K562 (cell line): ENCODE measurements at regions not wholly inside any gene's neighbourhood (a gene's known extent, or its start where the extent isn't known, plus 50 kb on each side); places are given as distances from the start of the nearest gene placed in this dataset.

Experiments
- ATAC-seq: fragments of 200-7000 bp; cut with Tn5 transposase; 3 replicates; pipeline ENCODE4 v1.9.1; 2020; ENCODE audit warnings: moderate library complexity
- BruUV-seq: library from RNA; stranded (reverse); fragments of 400-500 nt; replicated peaks from 2 replicates; lab custom pipeline; 2021; lab: Mats Ljungman, UMichigan
- CTCF ChIA-PET: fragments of 300-600 bp; formaldehyde crosslinking; extraction: SDS; loops from one replicate; lab custom pipeline; 2021; ENCODE audit warnings: low intra/inter-chr PET ratio; lab: Yijun Ruan, JAX
- POLR2A ChIA-PET: fragments of 300-600, 350-650 bp; sonication (Branson Sonifier 250); formaldehyde crosslinking; extraction: SDS; loops from one replicate; lab custom pipeline; 2021; ENCODE audit warnings: antibody characterized with exemption, inconsistent platforms; lab: Yijun Ruan, JAX
- DNase-seq, 4 experiments: peaks; one replicate each; pipeline versions ENCODE4 v3.0.0 to v3.0.0-alpha.2; 2011 to 2018; ENCODE audit warnings: low spot score in 3 of 4, mixed read lengths in 3 of 4; ENCODE audit errors: extremely low read depth in 1 of 4
- FAIRE-seq: peaks from 2 replicates; lab custom pipeline; 2011; peaks lifted over from hg19 to GRCh38; lab: Jason Lieb, UNC
- H2AFZ ChIP-seq: 2 replicates; pipeline ENCODE4 v1.6.0; 2011; ENCODE audit warnings: low read depth, low read length, control low read depth, inconsistent platforms
- H3K27ac ChIP-seq: fragments of 200-600 bp; 3 replicates; pipeline ENCODE4 v1.8.0; 2011; ENCODE audit warnings: low read depth, mild to moderate bottlenecking, control low read depth, inconsistent platforms, low read length, moderate library complexity, mixed read lengths; ENCODE audit errors: extremely low read depth
- H3K27me3 ChIP-seq, 2 experiments: fragments of 300-600 bp in 1 of 2; 2 replicates in 1 of 2; 3 replicates in 1 of 2; pipeline versions ENCODE4 v1.6.0 to v1.8.0; 2011; ENCODE audit warnings: inconsistent platforms in 2 of 2, low read length in 2 of 2, mild to moderate bottlenecking in 1 of 2, mixed read lengths in 1 of 2, moderate library complexity in 1 of 2; ENCODE audit not compliant: control insufficient read depth in 2 of 2, insufficient read depth in 2 of 2
- H3K36me3 ChIP-seq: fragments of 300-600 bp; 3 replicates; pipeline ENCODE4 v1.8.0; 2011; ENCODE audit warnings: mild to moderate bottlenecking, low read length, inconsistent platforms; ENCODE audit not compliant: control insufficient read depth, insufficient read depth
- H3K4me1 ChIP-seq, 2 experiments: fragments of 200-600 bp in 1 of 2; replicated peaks in 1 of 2; 2 replicates in 1 of 2; 3 replicates in 1 of 2; pipeline versions ENCODE4 v1.5.1 to v1.8.0; 2011; ENCODE audit warnings: inconsistent platforms in 2 of 2, low read length in 2 of 2, mild to moderate bottlenecking in 1 of 2, mixed read lengths in 1 of 2, moderate library complexity in 1 of 2; ENCODE audit not compliant: control insufficient read depth in 2 of 2, insufficient read depth in 2 of 2
- H3K4me2 ChIP-seq: 2 replicates; pipeline ENCODE4 v1.6.1; 2011; ENCODE audit warnings: low read length, control low read depth, inconsistent platforms, mixed read lengths; ENCODE audit not compliant: insufficient read depth
- H3K4me3 ChIP-seq: fragments of 200-600 bp; sonication (generic), shearing (Covaris generic); 2 replicates; pipeline ENCODE4 v1.5.1; 2016; ENCODE audit warnings: control low read depth, inconsistent platforms
- H3K79me2 ChIP-seq: fragments of 200-600 bp; 3 replicates; pipeline ENCODE4 v1.8.0; 2011; ENCODE audit warnings: low read length, inconsistent platforms; ENCODE audit not compliant: control insufficient read depth, insufficient read depth
- H3K9ac ChIP-seq, 2 experiments: 2 replicates each; pipeline versions ENCODE4 v1.6.0 to v1.6.1; 2011; ENCODE audit warnings: low read depth in 2 of 2, low read length in 2 of 2, control low read depth in 1 of 2, inconsistent platforms in 1 of 2, mild to moderate bottlenecking in 1 of 2, mixed read lengths in 1 of 2; ENCODE audit not compliant: insufficient read depth in 1 of 2
- H3K9me1 ChIP-seq: one replicate; pipeline ENCODE4 v1.6.0; 2011; ENCODE audit warnings: inconsistent platforms, mild to moderate bottlenecking, low read length, moderate library complexity; ENCODE audit not compliant: control insufficient read depth, insufficient read depth
- H3K9me3 ChIP-seq: replicated peaks from 2 replicates; pipeline ENCODE4 v1.5.1; 2011; ENCODE audit warnings: low read depth, low read length, inconsistent platforms; ENCODE audit not compliant: control insufficient read depth, insufficient read depth
- H4K20me1 ChIP-seq: replicated peaks from 2 replicates; pipeline ENCODE4 v1.6.1; 2011; ENCODE audit warnings: low read length, inconsistent platforms, mixed read lengths; ENCODE audit not compliant: control insufficient read depth, insufficient read depth
- BRD4 ChIP-seq: fragments of 200-600 bp; sonication (generic); IDR thresholded peaks from 2 replicates; pipeline ENCODE4 v1.6.1; 2017; ENCODE audit warnings: inconsistent platforms
- HMBOX1 ChIP-seq: sonication (generic); IDR thresholded peaks from 2 replicates; pipeline ENCODE4 v1.6.1; 2016
- SETDB1 ChIP-seq: IDR thresholded peaks from one replicate; pipeline ENCODE4 v1.6.1; 2012; ENCODE audit warnings: low read length, control low read depth, inconsistent platforms
- TCF7L2 ChIP-seq: fragments of 150-350 bp; IDR thresholded peaks from 2 replicates; pipeline ENCODE4 v1.6.1; 2016; ENCODE audit warnings: low read depth, mild to moderate bottlenecking, low read length, moderate library complexity
- ZBED1 ChIP-seq: IDR thresholded peaks from 2 replicates; pipeline ENCODE4 v1.6.1; 2014
- ZNF143 ChIP-seq: sonication (generic); formaldehyde crosslinking; IDR thresholded peaks from 2 replicates; pipeline ENCODE4 v1.9.0; 2022; ENCODE audit warnings: mild to moderate bottlenecking, missing genetic modification reagents
- ZNF184 ChIP-seq: sonication (generic); formaldehyde crosslinking; IDR thresholded peaks from 2 replicates; pipeline ENCODE4 v1.5.0; 2020; ENCODE audit warnings: missing genetic modification reagents
- whole genome bisulfite sequencing: fragments of 100-300 bp; shearing (Covaris generic); methylation state at CpG from one replicate; pipeline ENCODE4 v1.1.6; 2016; ENCODE audit warnings: low coverage, mixed read lengths; ENCODE audit not compliant: insufficient coverage; ENCODE audit errors: missing lambda C conversion rate; 5-methylcytosine and 5-hydroxymethylcytosine counted together
- in situ Hi-C: fragments of 300-500 bp; cut with MboI; formaldehyde crosslinking; loops from 4 replicates; pipeline ENCODE4 v1.15.0; 2018; ENCODE audit warnings: inconsistent platforms, mixed read lengths
- intact Hi-C: fragments of 100-400 bp; cut with micrococcal nuclease; formaldehyde crosslinking; loops from 2 replicates; pipeline ENCODE4 v1.14.2; 2022
- TF ChIP-seq, protein P1 (sequence below): sonication (generic); formaldehyde crosslinking; IDR thresholded peaks from 2 replicates; pipeline ENCODE4 v1.8.0; 2022; ENCODE audit warnings: missing genetic modification reagents, mild to moderate bottlenecking, borderline replicate concordance
- TF ChIP-seq, protein P2 (sequence below), 2 experiments: fragments of 450-650 bp; IDR thresholded peaks; 2 replicates each; pipeline ENCODE4 v1.6.1; 2016; ENCODE audit warnings: mild to moderate bottlenecking in 2 of 2, borderline replicate concordance in 1 of 2, low read depth in 1 of 2, moderate library complexity in 1 of 2
- TF ChIP-seq, protein P3 (sequence below): fragments of 250-450 bp; sonication (Bioruptor Pico); IDR thresholded peaks from 2 replicates; pipeline ENCODE4 v1.8.0; 2021; ENCODE audit warnings: moderate library complexity, mild to moderate bottlenecking, inconsistent platforms

- ChIA-PET POLR2A (no interaction called here), CTCF (no interaction called here)
- Histone ChIP-seq H2AFZ (no peak overlapping the region), H3K9ac (no peak overlapping the region), H3K4me2 (no peak overlapping the region), H3K4me3 (no peak overlapping the region), H4K20me1 (no peaks in the 10 kb centered on the region), H3K27me3 (no peaks in the 10 kb centered on the region), H3K4me1 (no peaks in the 10 kb centered on the region), H3K9me1 (no peaks in the 10 kb centered on the region), H3K9me3 (no peaks in the 10 kb centered on the region), H3K36me3 (no peaks in the 10 kb centered on the region), H3K79me2 (no peaks in the 10 kb centered on the region), H3K27ac (no peak overlapping the region)
- BruUV-seq, result no TSS peak
- no peak for FAIRE-seq
- intact Hi-C loops (no loop called here), in situ Hi-C loops (no loop called here)
- WGBS, result 0% methylated on average over 3 of the region's 3 CpGs
- no peak for DNase-seq
- ATAC-seq, result no peak
- TF ChIP-seq, protein P1, sequence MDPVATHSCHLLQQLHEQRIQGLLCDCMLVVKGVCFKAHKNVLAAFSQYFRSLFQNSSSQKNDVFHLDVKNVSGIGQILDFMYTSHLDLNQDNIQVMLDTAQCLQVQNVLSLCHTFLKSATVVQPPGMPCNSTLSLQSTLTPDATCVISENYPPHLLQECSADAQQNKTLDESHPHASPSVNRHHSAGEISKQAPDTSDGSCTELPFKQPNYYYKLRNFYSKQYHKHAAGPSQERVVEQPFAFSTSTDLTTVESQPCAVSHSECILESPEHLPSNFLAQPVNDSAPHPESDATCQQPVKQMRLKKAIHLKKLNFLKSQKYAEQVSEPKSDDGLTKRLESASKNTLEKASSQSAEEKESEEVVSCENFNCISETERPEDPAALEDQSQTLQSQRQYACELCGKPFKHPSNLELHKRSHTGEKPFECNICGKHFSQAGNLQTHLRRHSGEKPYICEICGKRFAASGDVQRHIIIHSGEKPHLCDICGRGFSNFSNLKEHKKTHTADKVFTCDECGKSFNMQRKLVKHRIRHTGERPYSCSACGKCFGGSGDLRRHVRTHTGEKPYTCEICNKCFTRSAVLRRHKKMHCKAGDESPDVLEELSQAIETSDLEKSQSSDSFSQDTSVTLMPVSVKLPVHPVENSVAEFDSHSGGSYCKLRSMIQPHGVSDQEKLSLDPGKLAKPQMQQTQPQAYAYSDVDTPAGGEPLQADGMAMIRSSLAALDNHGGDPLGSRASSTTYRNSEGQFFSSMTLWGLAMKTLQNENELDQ (CRISPR knock-in tag), result no peak
- TF ChIP-seq BRD4 (no peak), ZNF184 (CRISPR knock-in tag) (no peak), ZNF143 (CRISPR knock-in tag) (no peak), SETDB1 (no peak), HMBOX1 (no peak), ZBED1 (no peak), TCF7L2 (no peak)
- TF ChIP-seq, protein P2, sequence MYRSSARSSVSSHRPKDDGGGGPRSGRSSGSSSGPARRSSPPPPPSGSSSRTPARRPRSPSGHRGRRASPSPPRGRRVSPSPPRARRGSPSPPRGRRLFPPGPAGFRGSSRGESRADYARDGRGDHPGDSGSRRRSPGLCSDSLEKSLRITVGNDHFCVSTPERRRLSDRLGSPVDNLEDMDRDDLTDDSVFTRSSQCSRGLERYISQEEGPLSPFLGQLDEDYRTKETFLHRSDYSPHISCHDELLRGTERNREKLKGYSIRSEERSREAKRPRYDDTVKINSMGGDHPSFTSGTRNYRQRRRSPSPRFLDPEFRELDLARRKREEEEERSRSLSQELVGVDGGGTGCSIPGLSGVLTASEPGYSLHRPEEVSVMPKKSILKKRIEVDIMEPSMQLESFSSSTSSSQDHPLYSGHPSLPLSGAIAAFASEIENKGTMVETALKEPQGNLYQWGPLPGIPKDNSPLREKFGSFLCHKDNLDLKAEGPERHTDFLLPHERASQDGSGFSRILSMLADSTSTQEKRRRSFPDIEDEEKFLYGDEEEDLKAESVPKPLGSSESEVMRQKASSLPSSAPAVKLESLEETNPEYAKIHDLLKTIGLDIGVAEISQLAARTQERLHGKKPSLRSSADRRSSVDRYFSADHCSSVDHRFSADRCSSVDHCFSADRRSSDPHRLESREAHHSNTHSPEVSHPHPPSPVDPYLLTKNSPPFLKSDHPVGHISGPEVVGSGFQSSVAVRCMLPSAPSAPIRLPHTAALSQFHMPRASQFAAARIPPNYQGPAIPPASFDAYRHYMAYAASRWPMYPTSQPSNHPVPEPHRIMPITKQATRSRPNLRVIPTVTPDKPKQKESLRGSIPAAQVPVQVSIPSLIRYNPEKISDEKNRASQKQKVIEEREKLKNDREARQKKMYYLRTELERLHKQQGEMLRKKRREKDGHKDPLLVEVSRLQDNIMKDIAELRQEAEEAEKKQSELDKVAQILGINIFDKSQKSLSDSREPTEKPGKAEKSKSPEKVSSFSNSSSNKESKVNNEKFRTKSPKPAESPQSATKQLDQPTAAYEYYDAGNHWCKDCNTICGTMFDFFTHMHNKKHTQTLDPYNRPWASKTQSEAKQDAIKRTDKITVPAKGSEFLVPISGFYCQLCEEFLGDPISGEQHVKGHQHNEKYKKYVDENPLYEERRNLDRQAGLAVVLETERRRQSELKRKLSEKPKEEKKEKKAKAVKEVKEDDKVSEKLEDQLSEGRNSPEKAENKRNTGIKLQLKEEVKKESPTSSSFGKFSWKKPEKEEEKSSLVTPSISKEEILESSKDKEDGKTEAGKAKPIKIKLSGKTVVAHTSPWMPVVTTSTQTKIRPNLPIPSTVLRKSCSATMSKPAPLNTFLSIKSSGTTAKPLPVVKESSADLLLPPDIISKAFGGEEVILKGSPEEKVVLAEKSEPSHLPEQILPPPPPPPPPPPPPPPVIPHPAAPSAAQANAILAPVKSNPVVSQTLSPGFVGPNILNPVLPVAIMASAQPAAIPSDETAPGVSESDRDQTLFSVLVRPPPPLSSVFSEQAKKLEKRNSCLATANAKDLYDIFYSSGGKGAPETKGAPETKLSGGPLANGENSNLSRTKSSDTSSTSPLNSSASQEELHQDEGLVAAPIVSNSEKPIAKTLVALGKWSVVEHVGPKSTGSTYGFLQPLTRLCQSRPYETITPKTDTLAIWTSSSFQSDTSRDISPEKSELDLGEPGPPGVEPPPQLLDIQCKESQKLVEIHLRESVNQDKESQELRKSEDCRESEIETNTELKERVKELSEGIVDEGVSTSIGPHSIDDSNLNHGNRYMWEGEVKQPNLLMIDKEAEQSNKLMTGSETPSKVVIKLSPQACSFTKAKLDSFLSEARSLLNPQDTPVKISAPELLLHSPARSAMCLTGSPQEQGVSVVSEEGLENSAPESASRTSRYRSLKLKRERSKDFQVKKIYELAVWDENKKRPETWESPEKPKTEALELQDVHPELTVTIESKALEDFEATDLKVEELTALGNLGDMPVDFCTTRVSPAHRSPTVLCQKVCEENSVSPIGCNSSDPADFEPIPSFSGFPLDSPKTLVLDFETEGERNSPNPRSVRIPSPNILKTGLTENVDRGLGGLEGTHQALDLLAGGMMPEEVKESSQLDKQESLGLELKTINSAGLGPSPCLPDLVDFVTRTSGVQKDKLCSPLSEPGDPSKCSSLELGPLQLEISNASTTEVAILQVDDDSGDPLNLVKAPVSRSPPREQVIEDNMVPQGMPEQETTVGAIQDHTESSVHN (IDR thresholded peaks at IDR 0.05; ENCODE audit: borderline replicate concordance in 1 of 2, low read depth in 1 of 2), result no peak
- TF ChIP-seq, protein P3, sequence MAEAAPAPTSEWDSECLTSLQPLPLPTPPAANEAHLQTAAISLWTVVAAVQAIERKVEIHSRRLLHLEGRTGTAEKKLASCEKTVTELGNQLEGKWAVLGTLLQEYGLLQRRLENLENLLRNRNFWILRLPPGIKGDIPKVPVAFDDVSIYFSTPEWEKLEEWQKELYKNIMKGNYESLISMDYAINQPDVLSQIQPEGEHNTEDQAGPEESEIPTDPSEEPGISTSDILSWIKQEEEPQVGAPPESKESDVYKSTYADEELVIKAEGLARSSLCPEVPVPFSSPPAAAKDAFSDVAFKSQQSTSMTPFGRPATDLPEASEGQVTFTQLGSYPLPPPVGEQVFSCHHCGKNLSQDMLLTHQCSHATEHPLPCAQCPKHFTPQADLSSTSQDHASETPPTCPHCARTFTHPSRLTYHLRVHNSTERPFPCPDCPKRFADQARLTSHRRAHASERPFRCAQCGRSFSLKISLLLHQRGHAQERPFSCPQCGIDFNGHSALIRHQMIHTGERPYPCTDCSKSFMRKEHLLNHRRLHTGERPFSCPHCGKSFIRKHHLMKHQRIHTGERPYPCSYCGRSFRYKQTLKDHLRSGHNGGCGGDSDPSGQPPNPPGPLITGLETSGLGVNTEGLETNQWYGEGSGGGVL (CRISPR knock-in tag), result no peak
These were observed 273.1 kb upstream of the SLC8A1 start for GRCh38 chr2:40725040-40725439.
